ENCODE measurements at regions not wholly inside any gene's neighbourhood (a gene's known extent, or its start where the extent isn't known, plus 50 kb on each side); places are given as distances from the start of the nearest gene placed in this dataset.

DNA sequence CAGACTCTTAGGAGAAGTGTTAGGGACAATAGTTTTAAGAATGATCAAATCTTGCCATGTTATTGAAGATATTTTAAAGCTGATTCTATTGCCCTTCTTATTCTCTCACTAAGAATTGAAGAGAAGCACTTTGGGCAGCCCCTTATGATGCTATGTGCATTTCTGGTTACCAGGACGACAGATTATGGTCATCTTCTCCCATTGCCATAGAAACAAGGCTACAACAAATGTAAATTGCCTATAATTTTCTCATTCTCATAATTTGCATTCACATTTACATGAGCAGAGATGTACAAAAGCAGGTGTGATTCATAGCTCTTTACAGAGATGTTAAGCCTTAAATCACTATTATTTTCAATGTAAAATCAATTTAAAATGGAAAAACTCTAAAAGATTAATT, 137.3 kb upstream of the PCDH9 start:
- TF ChIP-seq, protein P1, sequence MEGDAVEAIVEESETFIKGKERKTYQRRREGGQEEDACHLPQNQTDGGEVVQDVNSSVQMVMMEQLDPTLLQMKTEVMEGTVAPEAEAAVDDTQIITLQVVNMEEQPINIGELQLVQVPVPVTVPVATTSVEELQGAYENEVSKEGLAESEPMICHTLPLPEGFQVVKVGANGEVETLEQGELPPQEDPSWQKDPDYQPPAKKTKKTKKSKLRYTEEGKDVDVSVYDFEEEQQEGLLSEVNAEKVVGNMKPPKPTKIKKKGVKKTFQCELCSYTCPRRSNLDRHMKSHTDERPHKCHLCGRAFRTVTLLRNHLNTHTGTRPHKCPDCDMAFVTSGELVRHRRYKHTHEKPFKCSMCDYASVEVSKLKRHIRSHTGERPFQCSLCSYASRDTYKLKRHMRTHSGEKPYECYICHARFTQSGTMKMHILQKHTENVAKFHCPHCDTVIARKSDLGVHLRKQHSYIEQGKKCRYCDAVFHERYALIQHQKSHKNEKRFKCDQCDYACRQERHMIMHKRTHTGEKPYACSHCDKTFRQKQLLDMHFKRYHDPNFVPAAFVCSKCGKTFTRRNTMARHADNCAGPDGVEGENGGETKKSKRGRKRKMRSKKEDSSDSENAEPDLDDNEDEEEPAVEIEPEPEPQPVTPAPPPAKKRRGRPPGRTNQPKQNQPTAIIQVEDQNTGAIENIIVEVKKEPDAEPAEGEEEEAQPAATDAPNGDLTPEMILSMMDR (optimal IDR thresholded peaks at IDR 0.05 in 1 of 3, IDR thresholded peaks at IDR 0.05 in 1 of 3, conservative IDR thresholded peaks at IDR 0.05 in 1 of 3; ENCODE audit: extremely low read depth in 1 of 3, insufficient read depth in 2 of 3, low read length in 3 of 3) = no peak
- TF ChIP-seq EZH2 (IDR thresholded peaks at IDR 0.05; ENCODE audit: low read length) = no peak
- H3K4me3 ChIP-seq (ENCODE audit: control insufficient read depth in 2 of 3, extremely low read depth in 1 of 3, insufficient read depth in 2 of 3, low read depth in 1 of 3, low read length in 3 of 3) = no peak overlapping the region
- H3K9me1 ChIP-seq (ENCODE audit: control insufficient read depth, extremely low read depth, insufficient read depth, low read length) = no peaks in the 10 kb centered on the region
- H3K4me2 ChIP-seq (ENCODE audit: control insufficient read depth, extremely low read depth, insufficient read depth, low read depth, low read length) = no peak overlapping the region
- no peak for DNase-seq (ENCODE audit: low read depth, low spot score)
- no peaks in the 10 kb centered on the region for H3K36me3 ChIP-seq (ENCODE audit: control insufficient read depth in 2 of 2, extremely low read depth in 1 of 2, insufficient read depth in 2 of 2, low read length in 2 of 2)
- no peaks in the 10 kb centered on the region for H3K9me3 ChIP-seq (ENCODE audit: control insufficient read depth, low read depth, low read length)
- H3K79me2 ChIP-seq (ENCODE audit: control insufficient read depth, insufficient read depth, low read length) = no peaks in the 10 kb centered on the region
- H3K27me3 ChIP-seq (ENCODE audit: control insufficient read depth, extremely low read depth, insufficient read depth, low read length) = no peaks in the 10 kb centered on the region
- dilution Hi-C loops (cut with MboI; ENCODE audit: extremely low pct_ligation_motif_present, low sequenced_read_pairs) = no loop called here
- no peaks in the 10 kb centered on the region for H3K4me1 ChIP-seq (ENCODE audit: control insufficient read depth, extremely low read depth, insufficient read depth, low read length)
- H3K27ac ChIP-seq (ENCODE audit: control insufficient read depth, insufficient read depth, low read length) = no peak overlapping the region
- H4K20me1 ChIP-seq (ENCODE audit: control insufficient read depth, extremely low read depth, insufficient read depth, low read length) = no peaks in the 10 kb centered on the region
- H2AFZ ChIP-seq (ENCODE audit: control insufficient read depth, low read length) = no peak overlapping the region
- H3K9ac ChIP-seq (ENCODE audit: control insufficient read depth, extremely low read depth, insufficient read depth, low read length) = no peak overlapping the region
- no peak for FAIRE-seq

DNA sequence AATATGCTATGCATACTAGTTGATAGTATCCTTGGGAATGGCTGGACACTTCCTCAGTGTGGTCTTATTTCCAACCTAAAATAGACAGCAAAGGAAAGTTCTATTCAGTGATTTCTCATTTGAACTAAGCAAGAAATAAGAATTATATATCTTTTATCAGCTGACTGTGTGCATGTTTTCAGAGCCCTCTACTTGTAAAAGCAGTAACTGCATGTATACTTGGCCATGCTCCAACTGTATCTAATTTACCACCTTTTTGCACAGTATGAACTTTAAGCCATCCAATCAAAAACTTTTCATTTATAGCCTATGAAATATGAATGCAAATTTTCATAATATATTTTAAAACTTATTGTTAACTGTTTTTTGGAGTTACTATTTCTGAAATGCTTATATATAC, 136.4 kb upstream of the PCDH9 start:
- H3K27ac ChIP-seq (ENCODE audit: control insufficient read depth, insufficient read depth, low read length) = no peak overlapping the region
- DNase-seq (ENCODE audit: low read depth, low spot score) (no peak), FAIRE-seq (no peak)

More for the DNA sequence above, 136.4 kb upstream of the PCDH9 start:
- Histone ChIP-seq H3K4me3 (ENCODE audit: control insufficient read depth in 2 of 3, extremely low read depth in 1 of 3, insufficient read depth in 2 of 3, low read depth in 1 of 3, low read length in 3 of 3) (no peak overlapping the region), H3K79me2 (ENCODE audit: control insufficient read depth, insufficient read depth, low read length) (no peaks in the 10 kb centered on the region), H3K9me3 (ENCODE audit: control insufficient read depth, low read depth, low read length) (no peaks in the 10 kb centered on the region), H3K9ac (ENCODE audit: control insufficient read depth, extremely low read depth, insufficient read depth, low read length) (no peak overlapping the region), H3K9me1 (ENCODE audit: control insufficient read depth, extremely low read depth, insufficient read depth, low read length) (no peaks in the 10 kb centered on the region), H2AFZ (ENCODE audit: control insufficient read depth, low read length) (no peak overlapping the region), H3K4me1 (ENCODE audit: control insufficient read depth, extremely low read depth, insufficient read depth, low read length) (no peaks in the 10 kb centered on the region), H3K27me3 (ENCODE audit: control insufficient read depth, extremely low read depth, insufficient read depth, low read length) (no peaks in the 10 kb centered on the region), H4K20me1 (ENCODE audit: control insufficient read depth, extremely low read depth, insufficient read depth, low read length) (no peaks in the 10 kb centered on the region), H3K36me3 (ENCODE audit: control insufficient read depth in 2 of 2, extremely low read depth in 1 of 2, insufficient read depth in 2 of 2, low read length in 2 of 2) (no peaks in the 10 kb centered on the region), H3K4me2 (ENCODE audit: control insufficient read depth, extremely low read depth, insufficient read depth, low read depth, low read length) (no peak overlapping the region)
- dilution Hi-C loops (cut with MboI; ENCODE audit: extremely low pct_ligation_motif_present, low sequenced_read_pairs) = no loop called here
- TF ChIP-seq, protein P1 (optimal IDR thresholded peaks at IDR 0.05 in 1 of 3, IDR thresholded peaks at IDR 0.05 in 1 of 3, conservative IDR thresholded peaks at IDR 0.05 in 1 of 3; ENCODE audit: extremely low read depth in 1 of 3, insufficient read depth in 2 of 3, low read length in 3 of 3) = no peak
- no peak for TF ChIP-seq EZH2 (IDR thresholded peaks at IDR 0.05; ENCODE audit: low read length)

All from keratinocyte (primary cell).